ENCODE measurements at regions not wholly inside any gene's neighbourhood (a gene's known extent, or its start where the extent isn't known, plus 50 kb on each side); places are given as distances from the start of the nearest gene placed in this dataset.

- H3K9ac ChIP-seq (ENCODE audit: low read length in 5 of 5), result no peak overlapping the region
- H3K4me1 ChIP-seq (ENCODE audit: control insufficient read depth in 5 of 5, insufficient read depth in 5 of 5, low read length in 5 of 5), result no peaks in the 10 kb centered on the region
- no peaks in the 10 kb centered on the region for H3K27me3 ChIP-seq (ENCODE audit: control insufficient read depth in 5 of 5, insufficient read depth in 4 of 5, low read length in 5 of 5)
- H3K9me3 ChIP-seq (ENCODE audit: control insufficient read depth in 5 of 5, low read length in 5 of 5), result no peaks in the 10 kb centered on the region
- no peaks in the 10 kb centered on the region for H3K36me3 ChIP-seq (ENCODE audit: control insufficient read depth in 5 of 5, insufficient read depth in 5 of 5, low read length in 5 of 5)
- H3K4me3 ChIP-seq (ENCODE audit: low read depth in 1 of 5, low read length in 5 of 5), result no peak overlapping the region
- no peak overlapping the region for H3K27ac ChIP-seq (ENCODE audit: low read depth, low read length)
Observed at GRCh38 chr1:185568155-185569123, 165.8 kb upstream of the HMCN1 start.

- Histone ChIP-seq H3K27ac (ENCODE audit: low read depth, low read length) (no peak overlapping the region), H3K36me3 (ENCODE audit: control insufficient read depth in 5 of 5, insufficient read depth in 5 of 5, low read length in 5 of 5) (no peaks in the 10 kb centered on the region), H3K4me3 (ENCODE audit: low read depth in 1 of 5, low read length in 5 of 5) (no peak overlapping the region), H3K9ac (ENCODE audit: low read length in 5 of 5) (no peak overlapping the region), H3K27me3 (ENCODE audit: control insufficient read depth in 5 of 5, insufficient read depth in 4 of 5, low read length in 5 of 5) (no peaks in the 10 kb centered on the region), H3K9me3 (ENCODE audit: control insufficient read depth in 5 of 5, low read length in 5 of 5) (no peaks in the 10 kb centered on the region), H3K4me1 (ENCODE audit: control insufficient read depth in 5 of 5, insufficient read depth in 5 of 5, low read length in 5 of 5) (no peaks in the 10 kb centered on the region)
Observed at GRCh38 chr1:185567440-185567839, 166.8 kb upstream of the HMCN1 start.

DNA sequence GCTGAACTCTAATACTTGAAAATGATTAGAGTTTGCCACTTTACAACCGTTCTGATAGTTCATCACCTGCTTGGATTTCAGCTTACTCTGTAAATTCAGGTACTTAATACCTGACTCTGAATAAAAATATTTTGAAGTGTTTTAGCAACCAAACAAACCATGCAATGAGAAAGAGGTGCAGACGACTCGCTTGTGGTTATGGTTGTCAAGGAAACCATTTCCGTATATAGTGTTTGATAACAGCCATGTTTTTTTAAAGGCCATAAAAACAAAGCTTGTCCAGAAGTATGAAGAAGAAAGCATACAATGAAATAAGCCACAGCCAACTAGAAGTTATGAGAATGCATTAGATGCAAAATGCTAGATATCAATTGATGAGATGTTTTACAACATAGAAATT is 167.2 kb upstream of the HMCN1 start:
- Histone ChIP-seq H3K9me3 (ENCODE audit: control insufficient read depth in 5 of 5, low read length in 5 of 5) (no peaks in the 10 kb centered on the region), H3K9ac (ENCODE audit: low read length in 5 of 5) (no peak overlapping the region), H3K36me3 (ENCODE audit: control insufficient read depth in 5 of 5, insufficient read depth in 5 of 5, low read length in 5 of 5) (no peaks in the 10 kb centered on the region), H3K4me3 (ENCODE audit: low read depth in 1 of 5, low read length in 5 of 5) (no peak overlapping the region), H3K4me1 (ENCODE audit: control insufficient read depth in 5 of 5, insufficient read depth in 5 of 5, low read length in 5 of 5) (no peaks in the 10 kb centered on the region), H3K27me3 (ENCODE audit: control insufficient read depth in 5 of 5, insufficient read depth in 4 of 5, low read length in 5 of 5) (no peaks in the 10 kb centered on the region), H3K27ac (ENCODE audit: low read depth, low read length) (no peak overlapping the region)

GRCh38 chr1:185565302-185565701 is 168.9 kb upstream of the HMCN1 start:
- Histone ChIP-seq H3K27me3 (ENCODE audit: control insufficient read depth in 5 of 5, insufficient read depth in 4 of 5, low read length in 5 of 5) (no peaks in the 10 kb centered on the region), H3K4me1 (ENCODE audit: control insufficient read depth in 5 of 5, insufficient read depth in 5 of 5, low read length in 5 of 5) (peaks cover 0 to 5% (median 0%) of the 10 kb centered on the region in 5 donors), H3K27ac (ENCODE audit: low read depth, low read length) (no peak overlapping the region), H3K4me3 (ENCODE audit: low read depth in 1 of 5, low read length in 5 of 5) (no peak overlapping the region), H3K9ac (ENCODE audit: low read length in 5 of 5) (no peak overlapping the region), H3K36me3 (ENCODE audit: control insufficient read depth in 5 of 5, insufficient read depth in 5 of 5, low read length in 5 of 5) (no peaks in the 10 kb centered on the region), H3K9me3 (ENCODE audit: control insufficient read depth in 5 of 5, low read length in 5 of 5) (no peaks in the 10 kb centered on the region)

- H3K36me3 ChIP-seq (ENCODE audit: control insufficient read depth in 5 of 5, insufficient read depth in 5 of 5, low read length in 5 of 5), result no peaks in the 10 kb centered on the region
- no peak overlapping the region for H3K9ac ChIP-seq (ENCODE audit: low read length in 5 of 5)
- no peak overlapping the region for H3K27ac ChIP-seq (ENCODE audit: low read depth, low read length)
- peaks cover 0 to 10% (median 4%) of the 10 kb centered on the region in 5 donors for H3K4me1 ChIP-seq (ENCODE audit: control insufficient read depth in 5 of 5, insufficient read depth in 5 of 5, low read length in 5 of 5)
- no peaks in the 10 kb centered on the region for H3K27me3 ChIP-seq (ENCODE audit: control insufficient read depth in 5 of 5, insufficient read depth in 4 of 5, low read length in 5 of 5)
- no peak overlapping the region for H3K4me3 ChIP-seq (ENCODE audit: low read depth in 1 of 5, low read length in 5 of 5)
- H3K9me3 ChIP-seq (ENCODE audit: control insufficient read depth in 5 of 5, low read length in 5 of 5), result no peaks in the 10 kb centered on the region
Observed at GRCh38 chr1:185564816-185565215, 169.4 kb upstream of the HMCN1 start.

GRCh38 chr1:185562461-185563359 is 171.5 kb upstream of the HMCN1 start:
- no peak overlapping the region for H3K27ac ChIP-seq (ENCODE audit: low read depth, low read length)
- H3K36me3 ChIP-seq (ENCODE audit: control insufficient read depth in 5 of 5, insufficient read depth in 5 of 5, low read length in 5 of 5), result no peaks in the 10 kb centered on the region
- H3K9me3 ChIP-seq (ENCODE audit: control insufficient read depth in 5 of 5, low read length in 5 of 5), result no peaks in the 10 kb centered on the region
- H3K9ac ChIP-seq (ENCODE audit: low read length in 5 of 5), result no peak overlapping the region
- peaks cover 0 to 16% (median 11%) of the 10 kb centered on the region in 5 donors for H3K4me1 ChIP-seq (ENCODE audit: control insufficient read depth in 5 of 5, insufficient read depth in 5 of 5, low read length in 5 of 5)
- H3K4me3 ChIP-seq (ENCODE audit: low read depth in 1 of 5, low read length in 5 of 5), result no peak overlapping the region
- no peaks in the 10 kb centered on the region for H3K27me3 ChIP-seq (ENCODE audit: control insufficient read depth in 5 of 5, insufficient read depth in 4 of 5, low read length in 5 of 5)

DNA sequence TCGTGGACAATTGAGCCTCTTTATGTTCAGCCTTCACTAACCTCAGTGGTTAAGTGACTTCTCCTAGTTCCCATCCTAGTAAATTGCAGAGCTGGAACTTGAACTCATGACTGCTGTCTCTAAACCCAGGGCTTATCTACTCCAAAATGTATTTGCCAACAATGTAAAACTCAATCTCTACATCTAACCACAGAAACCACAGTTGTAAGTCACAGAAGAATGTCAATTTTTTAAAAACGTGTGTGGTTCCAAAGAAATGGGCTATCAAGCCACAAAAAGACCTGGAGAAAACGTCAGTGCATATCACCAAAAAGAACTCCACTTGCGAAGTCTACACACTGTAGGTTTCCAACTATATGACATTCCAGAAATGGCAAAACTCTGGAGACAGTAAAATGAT is 172.6 kb upstream of the HMCN1 start:
- no peaks in the 10 kb centered on the region for H3K27me3 ChIP-seq (ENCODE audit: control insufficient read depth in 5 of 5, insufficient read depth in 4 of 5, low read length in 5 of 5)
- H3K27ac ChIP-seq (ENCODE audit: low read depth, low read length), result no peak overlapping the region
- H3K9me3 ChIP-seq (ENCODE audit: control insufficient read depth in 5 of 5, low read length in 5 of 5), result no peaks in the 10 kb centered on the region
- H3K4me1 ChIP-seq (ENCODE audit: control insufficient read depth in 5 of 5, insufficient read depth in 5 of 5, low read length in 5 of 5), result peaks cover 0 to 16% (median 11%) of the 10 kb centered on the region in 5 donors
- H3K9ac ChIP-seq (ENCODE audit: low read length in 5 of 5), result no peak overlapping the region
- H3K36me3 ChIP-seq (ENCODE audit: control insufficient read depth in 5 of 5, insufficient read depth in 5 of 5, low read length in 5 of 5), result no peaks in the 10 kb centered on the region
- H3K4me3 ChIP-seq (ENCODE audit: low read depth in 1 of 5, low read length in 5 of 5), result no peak overlapping the region

DNA sequence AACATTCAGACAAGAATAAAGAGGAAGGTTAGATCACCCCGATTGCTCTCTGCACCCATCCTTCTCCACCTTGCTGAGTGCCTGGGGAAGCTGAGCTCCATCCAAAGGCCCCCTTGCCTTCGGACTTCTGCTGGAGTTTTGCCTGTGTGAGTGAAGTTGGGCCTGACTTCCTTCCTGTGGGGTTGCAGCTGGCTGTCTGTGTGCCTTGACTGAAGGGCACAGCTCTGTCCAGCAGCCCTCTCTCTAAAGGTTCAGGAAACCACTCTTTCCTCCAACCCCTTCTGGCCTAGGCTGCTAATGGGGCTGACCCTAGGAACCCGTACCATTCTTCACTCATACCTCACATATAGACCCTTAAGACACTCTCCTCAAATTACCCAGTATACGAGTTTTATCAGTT is 173.4 kb upstream of the HMCN1 start:
- Histone ChIP-seq H3K36me3 (ENCODE audit: control insufficient read depth in 5 of 5, insufficient read depth in 5 of 5, low read length in 5 of 5) (no peaks in the 10 kb centered on the region), H3K27me3 (ENCODE audit: control insufficient read depth in 5 of 5, insufficient read depth in 4 of 5, low read length in 5 of 5) (no peaks in the 10 kb centered on the region), H3K9me3 (ENCODE audit: control insufficient read depth in 5 of 5, low read length in 5 of 5) (no peaks in the 10 kb centered on the region), H3K4me1 (ENCODE audit: control insufficient read depth in 5 of 5, insufficient read depth in 5 of 5, low read length in 5 of 5) (peaks cover 0 to 16% (median 11%) of the 10 kb centered on the region in 5 donors), H3K4me3 (ENCODE audit: low read depth in 1 of 5, low read length in 5 of 5) (no peak overlapping the region), H3K9ac (ENCODE audit: low read length in 5 of 5) (no peak overlapping the region), H3K27ac (ENCODE audit: low read depth, low read length) (no peak overlapping the region)

DNA sequence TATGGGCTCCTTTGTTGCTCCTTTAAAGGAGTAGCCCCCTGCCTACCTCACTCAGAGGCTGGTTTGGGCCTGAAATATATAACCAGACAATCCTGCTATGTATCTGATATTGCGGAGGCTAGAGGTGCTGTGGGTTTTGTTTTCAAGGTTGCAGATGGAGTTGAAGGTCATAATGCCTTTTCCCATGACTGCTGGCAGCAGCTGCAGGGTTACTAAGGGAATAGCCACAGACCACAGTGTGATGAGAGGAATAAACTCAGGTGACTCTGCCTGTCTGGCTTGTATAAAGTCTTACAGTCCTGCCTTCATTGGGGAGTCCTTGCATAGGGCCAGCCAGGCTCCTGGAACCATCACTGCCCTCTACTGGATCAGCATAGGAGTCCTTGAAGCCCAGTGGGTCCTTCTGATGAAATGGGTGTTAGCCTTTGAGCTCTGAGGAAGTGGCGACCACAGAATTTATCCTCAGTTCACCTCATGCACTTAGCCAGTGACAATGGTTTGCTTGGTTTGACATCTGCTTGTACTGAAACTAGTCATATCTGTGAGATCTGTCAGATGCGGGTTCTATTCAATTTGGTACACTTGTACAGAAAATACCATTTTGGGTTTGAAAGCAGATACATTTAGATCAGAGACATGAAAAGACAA is 174.4 kb upstream of the HMCN1 start:
- Histone ChIP-seq H3K9ac (ENCODE audit: low read length in 5 of 5) (peak overlapping the region in 1 of 5 donors; percentile 35), H3K27me3 (ENCODE audit: control insufficient read depth in 5 of 5, insufficient read depth in 4 of 5, low read length in 5 of 5) (no peaks in the 10 kb centered on the region), H3K27ac (ENCODE audit: low read depth, low read length) (no peak overlapping the region), H3K4me1 (ENCODE audit: control insufficient read depth in 5 of 5, insufficient read depth in 5 of 5, low read length in 5 of 5) (peaks cover 0 to 16% (median 11%) of the 10 kb centered on the region in 5 donors), H3K4me3 (ENCODE audit: low read depth in 1 of 5, low read length in 5 of 5) (no peak overlapping the region), H3K9me3 (ENCODE audit: control insufficient read depth in 5 of 5, low read length in 5 of 5) (no peaks in the 10 kb centered on the region), H3K36me3 (ENCODE audit: control insufficient read depth in 5 of 5, insufficient read depth in 5 of 5, low read length in 5 of 5) (no peaks in the 10 kb centered on the region)
